Smooth muscle cell (in vitro differentiated cells): ENCODE measurements at regions not wholly inside any gene's neighbourhood (a gene's known extent, or its start where the extent isn't known, plus 50 kb on each side); places are given as distances from the start of the nearest gene placed in this dataset.

Source experiments
- DNase-seq: peaks from one replicate; lab custom pipeline; 2025; ENCODE audit not compliant: unreplicated experiment; lab: John Stamatoyannopoulos, UW
- H2AFZ ChIP-seq: fragments of 200-600 bp; sonication (generic); 2 replicates; pipeline ENCODE4 v1.6.0; 2016; ENCODE audit warnings: antibody characterized with exemption, low read depth, mild to moderate bottlenecking
- H3F3A ChIP-seq: fragments of 200-600 bp; sonication (generic); 2 replicates; pipeline ENCODE4 v1.6.0; 2017; ENCODE audit warnings: antibody characterized with exemption, low read depth
- H3K27ac ChIP-seq: fragments of 200-600 bp; sonication (generic); 2 replicates; pipeline ENCODE4 v1.5.1; 2016; ENCODE audit warnings: low read depth, mild to moderate bottlenecking
- H3K27me3 ChIP-seq: fragments of 200-600 bp; sonication (generic); 2 replicates; pipeline ENCODE4 v1.6.1; 2016; ENCODE audit warnings: low read depth, mild to moderate bottlenecking
- H3K36me3 ChIP-seq: fragments of 200-600 bp; sonication (generic); 2 replicates; pipeline ENCODE4 v1.5.1; 2016; ENCODE audit warnings: low read depth
- H3K4me1 ChIP-seq: fragments of 200-600 bp; sonication (generic); 2 replicates; pipeline ENCODE4 v1.5.1; 2016; ENCODE audit warnings: low read depth
- H3K4me2 ChIP-seq: fragments of 200-600 bp; sonication (generic); 2 replicates; pipeline ENCODE4 v1.6.0; 2016; ENCODE audit warnings: mild to moderate bottlenecking
- H3K4me3 ChIP-seq: fragments of 200-600 bp; sonication (generic); 2 replicates; pipeline ENCODE4 v1.5.1; 2016; ENCODE audit warnings: mild to moderate bottlenecking
- H3K79me2 ChIP-seq: fragments of 200-600 bp; sonication (generic); 2 replicates; pipeline ENCODE4 v1.6.0; 2016; ENCODE audit warnings: low read depth, mild to moderate bottlenecking
- H3K9ac ChIP-seq: fragments of 200-600 bp; sonication (generic); 2 replicates; pipeline ENCODE4 v1.6.0; 2016; ENCODE audit warnings: low read depth
- H3K9me3 ChIP-seq: fragments of 200-600 bp; sonication (generic); replicated peaks from 2 replicates; pipeline ENCODE4 v1.5.1; 2016; ENCODE audit warnings: low read depth
- H4K20me1 ChIP-seq: fragments of 200-600 bp; sonication (generic); 2 replicates; pipeline ENCODE4 v1.6.0; 2016; ENCODE audit warnings: low read depth
- CTCF ChIP-seq: fragments of 200-600 bp; sonication (generic); IDR thresholded peaks from 2 replicates; pipeline ENCODE4 v1.5.1; 2017; ENCODE audit warnings: borderline replicate concordance, mild to moderate bottlenecking, antibody characterized with exemption; ENCODE audit not compliant: insufficient read depth, poor library complexity, severe bottlenecking
- WGBS: methylation state at CpG from one replicate; pipeline ENCODE4 v1.1.7; 2016; ENCODE audit warnings: low lambda C conversion rate; 5-methylcytosine and 5-hydroxymethylcytosine counted together

- no peak overlapping the region for H3K27ac ChIP-seq
- no peak for DNase-seq
- H3K4me3 ChIP-seq = no peak overlapping the region
- no peaks in the 10 kb centered on the region for H4K20me1 ChIP-seq
- no peak overlapping the region for H3K4me2 ChIP-seq
- H3K9me3 ChIP-seq = no peaks in the 10 kb centered on the region
- H2AFZ ChIP-seq = no peak overlapping the region
- no peak for TF ChIP-seq CTCF
- H3K36me3 ChIP-seq = no peaks in the 10 kb centered on the region
- H3K27me3 ChIP-seq = no peaks in the 10 kb centered on the region
- H3K79me2 ChIP-seq = no peaks in the 10 kb centered on the region
- WGBS = 94% methylated on average over 1 of the region's 1 CpG
- no peaks in the 10 kb centered on the region for H3K4me1 ChIP-seq
- H3K9ac ChIP-seq = no peak overlapping the region
- H3F3A ChIP-seq = no peaks in the 10 kb centered on the region
Observed at GRCh38 chr18:66708646-66709045, 104.8 kb upstream of the CDH19 start.

GRCh38 chr18:66707473-66707872 lies 103.6 kb upstream of the CDH19 start:
- Histone ChIP-seq H3K9ac (no peak overlapping the region), H4K20me1 (no peaks in the 10 kb centered on the region), H2AFZ (no peak overlapping the region), H3K27ac (no peak overlapping the region), H3F3A (no peaks in the 10 kb centered on the region), H3K9me3 (no peaks in the 10 kb centered on the region), H3K4me3 (no peak overlapping the region), H3K36me3 (no peaks in the 10 kb centered on the region), H3K27me3 (no peaks in the 10 kb centered on the region), H3K4me2 (no peak overlapping the region), H3K4me1 (no peaks in the 10 kb centered on the region), H3K79me2 (no peaks in the 10 kb centered on the region)
- 93% methylated on average over 5 of the region's 5 CpGs for WGBS
- DNase-seq = no peak
- no peak for TF ChIP-seq CTCF

GRCh38 chr18:66695281-66695680 lies 91.4 kb upstream of the CDH19 start:
- Histone ChIP-seq H3F3A (no peaks in the 10 kb centered on the region), H4K20me1 (no peaks in the 10 kb centered on the region), H3K27me3 (no peaks in the 10 kb centered on the region), H3K79me2 (no peaks in the 10 kb centered on the region), H3K27ac (no peak overlapping the region), H3K4me3 (no peak overlapping the region), H3K36me3 (no peaks in the 10 kb centered on the region), H3K4me1 (no peaks in the 10 kb centered on the region), H3K9ac (no peak overlapping the region), H3K9me3 (no peaks in the 10 kb centered on the region), H3K4me2 (no peak overlapping the region), H2AFZ (no peak overlapping the region)
- TF ChIP-seq CTCF = no peak
- DNase-seq = no peak

GRCh38 chr18:66694852-66695251 lies 91.0 kb upstream of the CDH19 start:
- no peaks in the 10 kb centered on the region for H3K9me3 ChIP-seq
- WGBS = 92% methylated on average over 1 of the region's 1 CpG
- no peak overlapping the region for H3K27ac ChIP-seq
- no peak for DNase-seq
- no peaks in the 10 kb centered on the region for H3K36me3 ChIP-seq
- H3K4me2 ChIP-seq = no peak overlapping the region
- no peak overlapping the region for H3K4me3 ChIP-seq
- H4K20me1 ChIP-seq = no peaks in the 10 kb centered on the region
- H3K9ac ChIP-seq = no peak overlapping the region
- H3K79me2 ChIP-seq = no peaks in the 10 kb centered on the region
- H3F3A ChIP-seq = no peaks in the 10 kb centered on the region
- H3K4me1 ChIP-seq = no peaks in the 10 kb centered on the region
- H3K27me3 ChIP-seq = no peaks in the 10 kb centered on the region
- H2AFZ ChIP-seq = no peak overlapping the region
- no peak for TF ChIP-seq CTCF
